ENCODE measurements at regions not wholly inside any gene's neighbourhood (a gene's known extent, or its start where the extent isn't known, plus 50 kb on each side); places are given as distances from the start of the nearest gene placed in this dataset. TPM values are rescaled to one million over a fixed set of nuclear protein-coding genes. Genes with fewer than 3 reads are reported as not detected.
"Not testable (repeated sequence)": the region's sequence is repeated elsewhere in the genome, so short reads cannot be mapped to it uniquely, and the experiment has no call there.

GRCh38 chr3:75607996-75608395, 56.1 kb upstream of the FRG2C start:
- not testable (repeated sequence) for ATAC-seq (ENCODE audit: low FRiP score); DNase-seq (ENCODE audit: low spot score)

- ATAC-seq (ENCODE audit: low FRiP score); DNase-seq (ENCODE audit: low spot score): not testable (repeated sequence)
Observed at GRCh38 chr3:75609598-75609997, 54.5 kb upstream of the FRG2C start.

GRCh38 chr3:75610773-75611172, 53.4 kb upstream of the FRG2C start:
- no peak for ATAC-seq (ENCODE audit: low FRiP score)
- DNase-seq (ENCODE audit: low spot score), result no peak
- no peak for TF ChIP-seq CTCF (IDR thresholded peaks at IDR 0.05)

DNA sequence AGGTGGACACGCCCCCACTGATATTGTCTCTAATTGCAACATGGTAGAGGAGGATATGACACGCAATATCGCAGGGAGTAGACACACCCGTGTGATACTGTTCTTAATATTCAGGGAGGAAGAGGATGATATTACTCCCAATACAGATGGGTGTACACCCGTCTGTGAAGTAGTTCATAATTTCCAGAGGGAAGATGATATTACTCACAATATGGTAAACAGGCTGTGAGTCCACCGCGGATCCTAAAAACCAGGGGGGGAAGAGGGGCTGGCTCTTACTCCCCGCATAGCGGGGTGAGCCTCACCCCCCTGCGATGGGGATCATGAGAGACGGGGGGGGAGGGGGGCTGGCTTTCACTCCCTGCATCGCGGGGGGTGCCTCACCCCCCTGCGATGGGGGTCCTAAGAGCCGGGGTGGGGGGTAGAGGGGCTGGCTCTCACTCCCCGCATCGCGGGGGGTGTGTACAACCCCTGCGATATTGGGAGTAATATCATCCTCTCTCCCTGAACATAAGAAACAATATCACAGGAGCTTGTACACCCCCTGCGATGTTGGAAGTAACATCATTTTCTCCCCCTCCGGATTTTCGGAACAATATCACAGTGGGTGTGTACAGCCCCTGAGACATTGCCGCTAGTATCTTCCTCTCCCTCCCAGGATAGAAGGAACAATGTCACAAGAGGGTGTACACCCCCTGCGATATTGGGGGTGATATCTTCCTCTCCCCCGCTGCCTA, 52.2 kb upstream of the FRG2C start:
- ATAC-seq (ENCODE audit: low FRiP score); DNase-seq (ENCODE audit: low spot score): not testable (repeated sequence)

Small RNA genes lying in the stretch of these regions (small RNA-seq; reads per million reads assigned to genes)
- gene AC139453.1 (not detected), gene LSP1P2 (not detected), gene MIR4444-2 (not detected), gene RN7SL294P (not detected), gene SNRPCP10 (not detected)
